Stimulated activated naive CD4-positive, alpha-beta T cell (primary cell): ENCODE measurements at regions not wholly inside any gene's neighbourhood (a gene's known extent, or its start where the extent isn't known, plus 50 kb on each side); places are given as distances from the start of the nearest gene placed in this dataset.

Experiments
- DNase-seq, 6 experiments: peaks; one replicate each; lab custom pipeline; 2025; lab: John Stamatoyannopoulos, UW

DNA sequence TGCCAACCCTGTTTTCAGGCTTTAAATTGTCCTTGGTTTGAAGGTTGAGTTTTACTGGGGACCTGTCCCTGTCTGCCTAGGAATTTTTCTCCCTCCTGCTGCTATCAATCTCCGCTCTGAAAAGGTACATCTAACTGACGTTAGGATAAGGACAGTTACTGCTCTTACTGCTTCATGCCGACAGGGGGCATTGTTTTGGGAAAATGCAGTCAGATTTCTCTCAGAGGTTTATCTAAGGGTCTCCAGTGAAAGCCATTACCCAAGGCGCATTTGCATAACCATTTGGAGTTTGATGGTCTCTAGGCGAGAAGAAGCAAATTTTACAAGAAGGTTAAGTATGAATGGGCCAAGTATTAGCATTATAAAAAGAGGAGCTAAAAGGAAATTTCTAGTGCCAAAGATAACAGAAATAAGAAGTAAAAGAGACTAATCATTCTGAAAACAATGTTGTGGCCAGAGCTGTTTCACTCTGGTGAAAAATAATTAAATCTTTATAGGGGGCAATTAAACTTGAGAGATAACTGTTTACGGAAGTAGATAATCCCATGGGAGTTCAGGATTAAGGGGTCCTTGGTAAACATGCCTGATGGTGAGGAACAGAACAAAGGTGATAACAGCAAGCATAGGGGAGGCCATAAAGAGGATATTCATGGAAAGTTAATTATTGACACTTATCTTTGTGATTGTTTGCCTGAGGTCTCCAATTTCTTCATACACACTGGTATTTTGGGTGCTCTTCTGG is 605.0 kb downstream of the MTRR start:
- DNase-seq: no peak

DNA sequence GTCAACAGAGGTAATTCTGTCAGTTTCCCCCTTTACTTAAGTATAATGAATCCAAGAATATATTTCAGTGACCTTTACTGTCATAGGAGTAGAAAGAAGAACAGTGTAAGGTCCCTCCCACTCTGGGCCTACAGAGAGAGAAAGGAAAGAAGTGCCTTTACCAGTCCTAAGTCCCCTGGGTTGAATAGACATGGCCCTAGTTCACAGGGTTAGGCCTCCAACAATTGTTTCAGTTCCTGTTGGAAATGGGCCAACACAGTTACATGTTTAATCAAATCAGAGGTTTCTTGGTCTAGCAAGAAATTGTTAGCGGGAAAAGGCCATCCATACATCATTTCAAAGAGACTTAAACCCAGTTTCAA is 605.6 kb downstream of the MTRR start:
- DNase-seq: no peak

- no peak for DNase-seq
These were observed 609.4 kb downstream of the MTRR start for GRCh38 chr5:8478326-8478725.

GRCh38 chr5:8481007-8481406 is 612.1 kb downstream of the MTRR start:
- DNase-seq: no peak

GRCh38 chr5:8491254-8491653 is 622.3 kb downstream of the MTRR start:
- DNase-seq: no peak

GRCh38 chr5:8493176-8493575 is 624.2 kb downstream of the MTRR start:
- no peak for DNase-seq

DNA sequence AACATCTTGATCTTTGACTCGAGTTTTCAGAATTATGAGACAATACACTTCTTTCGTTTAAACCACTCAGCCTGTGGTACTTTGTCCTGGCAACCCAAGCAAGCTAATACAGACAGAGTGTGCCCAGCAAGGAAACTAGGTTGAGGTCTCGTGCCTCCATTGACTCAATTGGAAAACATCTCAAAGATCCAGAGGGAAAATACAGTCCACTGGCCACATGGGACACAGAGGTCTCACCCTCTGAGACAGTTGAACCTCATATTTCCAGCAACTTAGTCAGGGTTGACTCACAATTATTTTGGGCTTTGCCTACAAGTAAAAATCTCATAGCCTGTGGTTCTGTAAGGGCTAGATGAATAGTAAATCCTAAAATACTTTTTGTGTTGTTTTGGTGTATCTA is 631.5 kb downstream of the MTRR start:
- DNase-seq: no peak

DNA sequence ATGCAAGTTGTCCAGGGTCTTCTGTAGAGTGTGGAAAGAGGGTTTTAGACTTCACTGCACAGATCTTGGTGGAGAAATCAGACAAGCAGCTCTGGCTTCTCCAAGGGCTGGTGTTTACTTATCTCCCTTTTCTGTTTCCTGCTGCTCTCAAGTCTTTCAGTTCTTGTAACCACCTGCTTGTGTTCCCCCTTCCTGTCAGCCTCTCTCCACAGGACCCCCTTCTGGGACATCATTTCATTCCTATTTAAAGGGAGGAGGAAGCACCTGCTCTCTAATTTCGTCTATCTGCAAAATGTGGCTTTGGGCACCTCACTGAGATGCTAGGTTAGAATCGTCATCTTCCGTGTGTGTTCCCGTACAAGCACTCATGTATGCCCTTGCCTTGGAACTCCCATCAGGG is 636.2 kb downstream of the MTRR start:
- no peak for DNase-seq

GRCh38 chr5:8508231-8508630 is 639.3 kb downstream of the MTRR start:
- no peak for DNase-seq

DNA sequence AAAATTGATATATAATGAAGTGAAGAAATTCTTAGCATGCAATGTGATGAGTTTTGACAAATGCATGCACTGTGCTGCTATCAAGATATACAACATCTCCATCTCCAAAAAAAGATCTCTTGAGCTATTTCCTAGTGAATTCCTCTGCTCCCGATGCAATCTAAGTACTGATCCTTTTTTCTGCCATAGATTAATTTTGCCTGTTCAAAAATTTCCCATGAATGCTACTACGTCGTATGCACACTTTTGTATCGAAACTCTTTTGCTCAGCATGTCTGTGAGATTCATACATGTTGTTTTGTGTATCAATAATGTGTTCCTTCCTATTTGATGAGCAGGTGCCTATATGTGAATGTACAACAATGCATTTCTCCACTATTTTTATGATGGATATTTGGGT is 647.4 kb downstream of the MTRR start:
- no peak for DNase-seq

- DNase-seq: no peak
These were observed 648.5 kb downstream of the MTRR start for GRCh38 chr5:8517456-8517855.

GRCh38 chr5:8520917-8521316 is 652.0 kb downstream of the MTRR start:
- no peak for DNase-seq

DNA sequence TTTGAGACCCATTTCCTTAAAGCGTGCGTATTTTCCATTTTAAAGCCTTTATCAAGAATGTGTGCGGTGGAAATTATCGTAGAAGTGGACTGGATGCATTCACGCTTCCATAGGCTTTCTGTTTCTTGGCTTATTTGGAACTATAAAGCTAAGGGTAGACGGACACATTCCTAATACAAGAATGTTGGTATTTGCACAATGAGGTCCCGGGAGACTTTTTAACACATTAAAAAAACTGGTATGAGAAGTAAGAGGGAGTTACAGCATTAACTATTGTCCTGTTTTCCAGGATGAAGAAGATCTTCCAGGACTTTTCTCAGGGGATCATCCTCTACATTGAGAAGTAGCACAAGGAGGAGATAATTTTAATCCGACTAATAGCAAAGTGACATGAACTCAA is 653.0 kb downstream of the MTRR start:
- no peak for DNase-seq

DNA sequence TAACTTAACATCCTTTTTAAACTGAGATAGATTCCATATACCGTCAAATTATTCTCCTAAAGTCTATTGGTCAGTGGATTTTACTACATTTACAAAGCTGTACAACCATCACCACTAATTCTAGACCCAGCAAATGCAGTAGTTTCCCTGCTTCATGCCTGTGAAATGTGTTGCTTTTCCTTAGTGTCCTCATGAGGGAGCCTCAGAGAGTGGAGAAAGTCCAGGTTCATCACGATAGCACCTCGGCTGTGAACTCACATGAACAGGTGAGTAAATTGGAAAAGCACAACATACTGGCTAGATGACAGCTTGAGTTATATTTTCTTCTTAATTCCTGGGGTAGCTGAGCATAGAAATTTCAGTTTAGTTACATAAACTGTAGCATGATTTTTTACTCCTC is 653.7 kb downstream of the MTRR start:
- no peak for DNase-seq

DNA sequence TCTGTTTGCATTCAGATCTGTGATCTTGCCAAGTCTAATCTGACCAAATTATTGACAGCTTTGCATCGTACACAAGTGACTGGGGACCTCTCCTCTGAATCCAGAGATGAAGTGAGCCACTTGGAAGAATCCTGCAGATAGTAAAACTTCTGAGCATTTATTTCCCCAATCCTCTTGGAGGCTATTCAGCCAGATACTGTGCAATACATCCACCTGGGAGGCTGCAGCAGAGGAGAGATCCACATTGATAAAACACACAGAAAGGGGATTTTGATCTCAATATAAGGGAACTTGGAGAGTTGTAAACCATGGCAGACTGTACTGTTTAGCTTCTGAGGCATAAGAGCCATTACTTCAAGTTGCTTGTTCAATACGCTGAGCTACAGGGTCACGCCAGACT is 654.6 kb downstream of the MTRR start:
- DNase-seq: no peak

GRCh38 chr5:8525819-8526218 is 656.9 kb downstream of the MTRR start:
- DNase-seq: no peak

GRCh38 chr5:8528106-8528505 is 659.2 kb downstream of the MTRR start:
- DNase-seq: no peak

DNA sequence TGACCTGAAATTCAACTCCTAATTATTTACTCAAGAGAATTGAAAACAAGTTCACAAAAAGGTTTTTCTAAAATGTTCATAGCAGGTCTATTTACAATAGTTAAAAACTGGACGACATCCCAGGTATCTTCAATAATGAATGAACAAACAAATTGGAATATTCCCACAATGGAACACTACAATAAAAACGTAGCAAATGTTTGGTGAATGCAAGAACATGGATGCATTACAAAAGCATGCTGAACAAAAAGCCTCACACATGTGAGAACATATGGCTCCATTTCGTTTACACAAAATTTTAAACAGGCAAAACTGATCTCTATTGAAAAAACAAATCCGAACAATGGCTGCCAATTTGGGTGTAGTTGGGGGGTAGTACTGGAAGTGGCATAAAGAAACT is 669.9 kb downstream of the MTRR start:
- DNase-seq: no peak

DNA sequence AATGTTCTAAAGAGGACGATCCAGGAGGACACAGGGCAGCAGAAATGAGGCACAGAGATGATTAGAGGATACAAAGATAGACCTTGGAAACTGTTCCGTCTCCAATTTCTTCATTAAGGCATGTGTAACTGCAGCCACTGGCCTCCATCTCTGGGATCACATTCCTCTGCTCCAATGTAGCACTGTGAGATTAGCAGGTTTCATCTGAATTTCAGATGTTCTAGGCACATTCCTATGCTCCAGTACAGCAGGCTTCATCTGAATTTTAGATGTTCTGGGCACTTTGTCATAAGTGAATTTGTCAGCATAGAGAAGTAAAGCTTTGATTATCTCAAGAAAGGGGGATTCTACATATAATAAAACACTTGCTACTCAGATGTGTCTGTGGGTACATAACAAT is 671.4 kb downstream of the MTRR start:
- DNase-seq: no peak

DNA sequence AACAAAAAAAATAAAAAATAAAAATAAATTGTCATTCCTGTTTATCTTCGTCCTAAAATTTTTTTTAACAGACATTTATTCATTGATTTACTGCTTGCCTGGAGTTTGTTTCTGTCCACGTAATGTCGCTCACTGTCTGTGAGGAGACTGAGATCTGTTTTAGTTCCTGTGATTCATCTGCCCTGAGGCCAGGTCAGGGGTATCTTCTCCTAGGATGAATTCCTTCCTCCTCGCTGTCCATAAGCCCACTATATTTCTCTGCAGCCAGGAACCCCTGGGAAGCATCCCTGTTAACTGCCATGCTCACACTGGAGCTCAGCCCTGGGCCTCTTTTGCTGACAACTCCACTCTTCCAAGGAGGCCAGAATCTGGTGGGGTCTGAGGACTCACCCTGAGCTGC is 682.0 kb downstream of the MTRR start:
- DNase-seq: no peak

GRCh38 chr5:8553364-8553763 is 684.4 kb downstream of the MTRR start:
- no peak for DNase-seq

DNA sequence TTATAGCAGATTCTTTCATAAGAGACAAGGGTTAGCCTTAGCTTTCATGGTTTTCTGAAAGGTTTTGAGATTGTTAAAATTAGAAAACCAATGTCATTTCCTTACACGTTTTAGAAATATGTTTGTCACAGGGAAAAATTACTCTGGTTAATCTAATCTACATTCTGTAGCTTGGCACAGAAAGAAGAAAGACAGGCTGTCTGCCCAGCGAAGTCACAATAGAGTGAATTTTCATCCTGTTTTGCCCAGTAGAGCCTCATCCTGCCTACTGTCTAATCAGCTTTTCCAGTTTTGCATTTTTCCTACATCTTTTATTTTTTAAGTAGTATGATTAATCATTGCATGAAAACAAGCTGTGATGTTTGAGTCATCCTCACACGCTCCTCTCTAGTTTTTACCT is 688.8 kb downstream of the MTRR start:
- DNase-seq: no peak

GRCh38 chr5:8560776-8561175 is 691.8 kb downstream of the MTRR start:
- DNase-seq: no peak

DNA sequence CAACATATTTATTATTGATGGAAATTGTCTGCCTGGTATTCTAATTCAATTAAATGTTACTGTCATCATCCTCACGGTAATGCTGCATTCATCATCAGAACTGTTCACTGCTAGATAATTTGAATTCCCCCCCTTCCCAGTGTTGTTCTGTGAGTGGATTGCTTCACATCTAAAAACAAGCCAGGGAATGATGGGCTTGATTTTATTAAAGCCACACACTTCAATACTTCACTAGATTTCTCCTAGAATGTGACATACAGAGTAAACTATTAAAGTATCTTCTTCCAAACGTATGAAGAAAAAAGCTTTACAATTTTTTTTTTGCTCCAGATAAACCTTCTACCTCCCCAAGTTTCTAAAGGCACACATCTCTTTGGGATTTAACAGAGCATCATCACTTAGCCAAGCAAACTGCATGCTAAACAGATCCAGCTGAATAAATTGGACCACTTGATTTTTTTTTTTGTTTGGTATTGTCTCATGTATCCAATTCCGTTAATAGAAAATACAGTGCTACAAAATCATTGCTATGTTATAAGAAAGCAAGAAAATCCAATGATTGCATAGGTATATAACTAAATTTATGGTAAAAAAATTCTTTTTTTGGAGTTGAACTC is 692.4 kb downstream of the MTRR start:
- DNase-seq: no peak
